ENCODE measurements at regions not wholly inside any gene's neighbourhood (a gene's known extent, or its start where the extent isn't known, plus 50 kb on each side); places are given as distances from the start of the nearest gene placed in this dataset.
A peak's percentile ranks its signal among the peaks of the same experiment; 100 is the strongest.

DNA sequence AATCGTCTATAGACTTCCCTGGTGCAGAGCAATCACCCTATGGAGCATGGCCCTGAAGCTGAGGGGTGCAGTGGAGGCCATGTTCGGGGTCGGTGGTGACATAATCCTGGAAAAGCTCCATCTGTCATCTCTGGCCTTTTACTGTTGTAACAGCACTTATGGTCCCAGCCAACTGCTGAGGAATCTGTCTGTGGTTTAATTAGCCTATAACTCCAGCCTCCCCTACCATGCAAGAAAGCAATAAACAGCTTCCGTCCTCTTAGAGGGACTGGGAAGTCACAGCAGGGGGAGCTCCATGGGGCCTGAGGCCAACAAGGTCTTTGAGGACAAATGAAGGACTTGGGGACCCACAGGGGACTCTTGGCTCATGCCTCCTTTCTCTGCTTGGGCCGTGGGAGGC is 159.1 kb upstream of the NECTIN1 start:
- H3K9me3 ChIP-seq (ENCODE audit: control insufficient read depth in 2 of 2, insufficient read depth in 1 of 2, low read depth in 1 of 2, low read length in 1 of 2) = no peaks in the 10 kb centered on the region
- WGBS, 3 donors = 46 to 66% (median 55%) methylated on average over 5 of the region's 5 CpGs
- no peaks in the 10 kb centered on the region for H3K36me3 ChIP-seq (ENCODE audit: control insufficient read depth in 3 of 3, insufficient read depth in 2 of 3, low read depth in 1 of 3, low read length in 3 of 3)
- DNase-seq = no peak
- no peak overlapping the region for H3K27ac ChIP-seq (ENCODE audit: low read depth in 1 of 3, low read length in 2 of 3)
- no peak overlapping the region for H3K4me3 ChIP-seq (ENCODE audit: low read depth in 1 of 3, low read length in 3 of 3)
- no peak for FAIRE-seq
- no peaks in the 10 kb centered on the region for H3K27me3 ChIP-seq (ENCODE audit: control insufficient read depth in 3 of 3, insufficient read depth in 3 of 3, low read length in 3 of 3)
- H3K4me1 ChIP-seq (ENCODE audit: control insufficient read depth in 3 of 3, insufficient read depth in 2 of 3, low read depth in 1 of 3, low read length in 2 of 3) = no peaks in the 10 kb centered on the region

DNA sequence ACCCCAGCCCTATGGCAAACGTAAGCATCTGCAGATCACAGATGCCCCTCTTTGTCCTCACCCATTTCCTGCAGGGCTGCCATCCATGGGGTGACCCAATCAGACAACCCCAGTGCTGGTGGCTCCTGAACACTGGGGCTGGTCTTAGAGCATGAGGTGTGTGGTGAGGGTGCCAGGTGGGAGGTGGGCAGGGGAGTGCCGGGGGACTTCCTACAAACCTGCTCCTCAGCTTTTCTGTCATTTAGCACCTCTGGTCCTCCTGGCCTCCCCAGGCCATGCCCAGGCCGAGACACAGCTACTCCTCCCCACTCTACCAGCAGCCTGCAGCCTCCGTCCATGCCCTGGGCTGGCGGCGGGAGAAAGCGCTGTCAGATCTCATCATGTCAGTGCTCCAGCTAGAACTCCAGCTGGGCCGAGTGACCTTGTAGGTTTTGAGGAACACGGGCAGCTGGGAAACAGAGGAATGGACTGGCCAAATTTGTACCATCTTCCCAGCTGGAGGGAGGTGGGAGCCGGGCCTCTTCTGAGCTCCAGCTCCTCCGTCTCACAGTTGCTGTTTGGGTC is 157.7 kb upstream of the NECTIN1 start:
- no peaks in the 10 kb centered on the region for H3K36me3 ChIP-seq (ENCODE audit: control insufficient read depth in 3 of 3, insufficient read depth in 2 of 3, low read depth in 1 of 3, low read length in 3 of 3)
- no peaks in the 10 kb centered on the region for H3K4me1 ChIP-seq (ENCODE audit: control insufficient read depth in 3 of 3, insufficient read depth in 2 of 3, low read depth in 1 of 3, low read length in 2 of 3)
- FAIRE-seq = no peak
- no peak overlapping the region for H3K27ac ChIP-seq (ENCODE audit: low read depth in 1 of 3, low read length in 2 of 3)
- no peak for DNase-seq
- WGBS, 3 donors = 84 to 92% (median 89%) methylated on average over 11 of the region's 11 CpGs
- H3K9me3 ChIP-seq (ENCODE audit: control insufficient read depth in 2 of 2, insufficient read depth in 1 of 2, low read depth in 1 of 2, low read length in 1 of 2) = no peaks in the 10 kb centered on the region
- H3K27me3 ChIP-seq (ENCODE audit: control insufficient read depth in 3 of 3, insufficient read depth in 3 of 3, low read length in 3 of 3) = no peaks in the 10 kb centered on the region
- no peak overlapping the region for H3K4me3 ChIP-seq (ENCODE audit: low read depth in 1 of 3, low read length in 3 of 3)

DNA sequence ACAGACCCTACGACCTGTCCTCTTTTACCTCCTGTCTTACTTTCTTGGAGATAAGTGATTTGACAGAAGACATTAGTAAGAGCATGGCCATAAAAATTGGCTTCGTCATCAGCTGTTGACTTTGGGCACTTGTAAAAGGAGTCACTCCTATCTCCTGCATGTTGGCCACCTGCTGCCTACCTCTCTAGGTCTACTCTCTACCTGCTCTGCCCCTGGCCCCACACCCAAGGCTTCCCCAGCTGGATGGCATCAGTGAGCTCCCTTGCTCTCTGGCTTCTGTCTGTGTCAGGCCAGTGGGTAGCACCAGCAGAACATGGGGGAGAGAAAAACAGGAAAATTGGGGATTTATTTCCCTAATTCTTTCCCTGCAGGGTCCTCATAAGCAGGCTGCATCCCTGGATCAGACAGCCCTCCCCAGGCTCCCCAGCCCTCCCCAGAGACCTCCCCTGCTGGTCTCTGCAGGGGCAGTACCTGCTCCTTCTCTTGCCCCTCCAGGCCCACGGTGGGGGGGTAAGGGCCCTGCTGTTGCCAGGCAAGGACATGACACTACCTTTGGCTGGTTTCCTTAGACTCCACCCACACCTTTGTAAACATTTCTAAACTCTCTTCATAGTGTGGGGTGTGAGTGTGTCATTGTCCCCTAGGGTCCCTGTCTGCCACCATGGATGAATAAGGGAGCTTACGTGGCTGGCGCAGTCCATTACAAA is 157.0 kb upstream of the NECTIN1 start:
- H3K4me1 ChIP-seq (ENCODE audit: control insufficient read depth in 3 of 3, insufficient read depth in 2 of 3, low read depth in 1 of 3, low read length in 2 of 3) = no peaks in the 10 kb centered on the region
- FAIRE-seq (no peak), DNase-seq (peak; percentile 44 to 66)
- H3K9me3 ChIP-seq (ENCODE audit: control insufficient read depth in 2 of 2, insufficient read depth in 1 of 2, low read depth in 1 of 2, low read length in 1 of 2) = no peaks in the 10 kb centered on the region
- H3K27me3 ChIP-seq (ENCODE audit: control insufficient read depth in 3 of 3, insufficient read depth in 3 of 3, low read length in 3 of 3) = no peaks in the 10 kb centered on the region
- no peak overlapping the region for H3K4me3 ChIP-seq (ENCODE audit: low read depth in 1 of 3, low read length in 3 of 3)
- H3K36me3 ChIP-seq (ENCODE audit: control insufficient read depth in 3 of 3, insufficient read depth in 2 of 3, low read depth in 1 of 3, low read length in 3 of 3) = no peaks in the 10 kb centered on the region
- 44 to 71% (median 51%) methylated on average over 5 of the region's 5 CpGs for WGBS, 3 donors
- H3K27ac ChIP-seq (ENCODE audit: low read depth in 1 of 3, low read length in 2 of 3) = no peak overlapping the region

DNA sequence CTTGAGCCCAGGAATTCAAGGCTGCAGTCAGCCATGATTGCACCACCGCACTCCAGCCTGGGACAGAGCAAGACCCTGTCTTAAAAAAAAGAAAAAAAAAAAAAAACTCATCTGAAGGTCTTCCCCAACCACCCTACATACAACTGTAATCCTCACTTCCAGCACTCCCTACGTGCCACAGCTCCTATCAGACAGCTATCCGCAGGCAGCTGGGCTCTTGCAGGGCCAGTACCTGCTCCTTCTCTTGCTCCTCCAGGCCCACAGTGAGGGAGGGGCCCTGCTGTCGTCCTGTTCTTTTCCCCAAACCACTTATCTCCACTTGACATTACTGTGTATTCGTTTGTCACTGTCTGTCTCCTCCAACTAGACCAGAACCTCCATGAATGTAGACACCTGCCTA is 156.1 kb upstream of the NECTIN1 start:
- no peaks in the 10 kb centered on the region for H3K27me3 ChIP-seq (ENCODE audit: control insufficient read depth in 3 of 3, insufficient read depth in 3 of 3, low read length in 3 of 3)
- no peaks in the 10 kb centered on the region for H3K36me3 ChIP-seq (ENCODE audit: control insufficient read depth in 3 of 3, insufficient read depth in 2 of 3, low read depth in 1 of 3, low read length in 3 of 3)
- WGBS, 3 donors = 68 to 78% (median 70%) methylated on average over 5 of the region's 5 CpGs
- DNase-seq (no peak), FAIRE-seq (no peak)
- no peaks in the 10 kb centered on the region for H3K9me3 ChIP-seq (ENCODE audit: control insufficient read depth in 2 of 2, insufficient read depth in 1 of 2, low read depth in 1 of 2, low read length in 1 of 2)
- no peak overlapping the region for H3K27ac ChIP-seq (ENCODE audit: low read depth in 1 of 3, low read length in 2 of 3)
- H3K4me3 ChIP-seq (ENCODE audit: low read depth in 1 of 3, low read length in 3 of 3) = no peak overlapping the region
- H3K4me1 ChIP-seq (ENCODE audit: control insufficient read depth in 3 of 3, insufficient read depth in 2 of 3, low read depth in 1 of 3, low read length in 2 of 3) = no peaks in the 10 kb centered on the region

DNA sequence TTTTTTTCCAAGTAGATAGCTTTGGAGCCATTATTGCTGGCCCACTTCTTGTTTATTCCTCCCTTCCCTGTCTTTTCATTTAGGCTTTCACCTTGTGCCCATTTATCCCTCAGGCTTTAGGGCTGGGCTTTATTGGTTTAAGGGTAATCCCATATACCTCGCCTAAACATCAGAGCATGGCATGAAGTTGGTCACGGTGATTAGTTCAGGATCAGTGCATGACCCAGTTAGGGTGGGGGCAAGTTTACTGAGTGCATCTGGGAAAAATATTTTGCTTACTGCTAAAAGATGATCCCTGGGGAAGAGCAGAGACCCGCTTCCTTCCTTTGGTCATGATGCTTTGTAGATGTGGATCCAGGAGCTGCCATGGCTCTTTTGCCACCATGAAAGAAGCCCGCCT is 153.3 kb upstream of the NECTIN1 start:
- Histone ChIP-seq H3K36me3 (ENCODE audit: control insufficient read depth in 3 of 3, insufficient read depth in 2 of 3, low read depth in 1 of 3, low read length in 3 of 3) (no peaks in the 10 kb centered on the region), H3K4me1 (ENCODE audit: control insufficient read depth in 3 of 3, insufficient read depth in 2 of 3, low read depth in 1 of 3, low read length in 2 of 3) (no peaks in the 10 kb centered on the region), H3K4me3 (ENCODE audit: low read depth in 1 of 3, low read length in 3 of 3) (no peak overlapping the region), H3K27me3 (ENCODE audit: control insufficient read depth in 3 of 3, insufficient read depth in 3 of 3, low read length in 3 of 3) (no peaks in the 10 kb centered on the region), H3K27ac (ENCODE audit: low read depth in 1 of 3, low read length in 2 of 3) (no peak overlapping the region), H3K9me3 (ENCODE audit: control insufficient read depth in 2 of 2, insufficient read depth in 1 of 2, low read depth in 1 of 2, low read length in 1 of 2) (no peaks in the 10 kb centered on the region)
- FAIRE-seq = no peak
- WGBS, 3 donors = 90 to 91% (median 90%) methylated on average over 4 of the region's 4 CpGs
- no peak for DNase-seq

DNA sequence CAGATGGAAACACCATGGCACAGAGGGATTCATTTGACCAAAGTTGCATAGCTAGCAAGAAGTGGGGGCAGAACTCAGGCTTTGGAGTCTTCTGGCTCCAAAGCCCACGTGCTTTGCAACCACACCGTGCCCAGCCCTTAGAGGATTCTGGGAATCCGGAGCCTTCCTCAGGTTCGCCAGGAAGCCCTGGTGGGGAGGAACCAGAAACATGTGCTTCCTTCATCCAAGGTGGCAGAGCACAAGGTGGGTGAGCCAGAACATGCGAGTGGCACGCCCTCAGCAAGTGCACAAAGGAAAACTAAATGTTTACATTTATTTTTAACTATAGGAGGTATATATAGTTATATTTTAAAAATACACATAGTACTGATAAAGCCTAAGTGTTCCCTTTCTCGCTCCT is 151.9 kb upstream of the NECTIN1 start:
- no peaks in the 10 kb centered on the region for H3K4me1 ChIP-seq (ENCODE audit: control insufficient read depth in 3 of 3, insufficient read depth in 2 of 3, low read depth in 1 of 3, low read length in 2 of 3)
- H3K4me3 ChIP-seq (ENCODE audit: low read depth in 1 of 3, low read length in 3 of 3) = no peak overlapping the region
- H3K27ac ChIP-seq (ENCODE audit: low read depth in 1 of 3, low read length in 2 of 3) = no peak overlapping the region
- DNase-seq (no peak), FAIRE-seq (no peak)
- 65 to 75% (median 73%) methylated on average over 7 of the region's 7 CpGs for WGBS, 3 donors
- no peaks in the 10 kb centered on the region for H3K27me3 ChIP-seq (ENCODE audit: control insufficient read depth in 3 of 3, insufficient read depth in 3 of 3, low read length in 3 of 3)
- H3K9me3 ChIP-seq (ENCODE audit: control insufficient read depth in 2 of 2, insufficient read depth in 1 of 2, low read depth in 1 of 2, low read length in 1 of 2) = no peaks in the 10 kb centered on the region
- no peaks in the 10 kb centered on the region for H3K36me3 ChIP-seq (ENCODE audit: control insufficient read depth in 3 of 3, insufficient read depth in 2 of 3, low read depth in 1 of 3, low read length in 3 of 3)

DNA sequence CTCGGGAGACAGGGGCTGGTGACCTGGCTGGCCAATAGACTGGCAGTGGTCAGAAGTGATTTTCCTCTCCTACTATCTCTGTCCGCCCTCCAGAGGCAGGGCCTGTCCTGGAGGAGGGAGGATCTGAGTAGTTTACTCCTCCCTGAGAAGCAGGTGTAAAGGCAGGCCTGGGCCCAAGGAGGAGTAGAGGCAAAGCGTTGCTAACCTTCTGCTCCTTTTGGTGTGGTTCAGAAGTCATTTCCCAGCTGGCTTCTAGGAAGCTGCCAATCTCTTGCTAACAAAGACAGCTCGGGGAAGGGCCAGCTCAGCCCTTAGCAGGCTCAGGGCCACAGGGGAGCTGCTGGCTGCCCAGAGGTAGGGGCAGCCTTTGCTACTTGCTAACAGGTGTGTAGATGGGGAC is 151.1 kb upstream of the NECTIN1 start:
- Histone ChIP-seq H3K9me3 (ENCODE audit: control insufficient read depth in 2 of 2, insufficient read depth in 1 of 2, low read depth in 1 of 2, low read length in 1 of 2) (no peaks in the 10 kb centered on the region), H3K4me1 (ENCODE audit: control insufficient read depth in 3 of 3, insufficient read depth in 2 of 3, low read depth in 1 of 3, low read length in 2 of 3) (no peaks in the 10 kb centered on the region), H3K27ac (ENCODE audit: low read depth in 1 of 3, low read length in 2 of 3) (no peak overlapping the region), H3K27me3 (ENCODE audit: control insufficient read depth in 3 of 3, insufficient read depth in 3 of 3, low read length in 3 of 3) (no peaks in the 10 kb centered on the region), H3K36me3 (ENCODE audit: control insufficient read depth in 3 of 3, insufficient read depth in 2 of 3, low read depth in 1 of 3, low read length in 3 of 3) (no peaks in the 10 kb centered on the region), H3K4me3 (ENCODE audit: low read depth in 1 of 3, low read length in 3 of 3) (no peak overlapping the region)
- DNase-seq = peak; percentile 11 to 42
- FAIRE-seq = no peak
- WGBS, 3 donors = 28 to 51% (median 39%) methylated on average over 4 of the region's 4 CpGs

DNA sequence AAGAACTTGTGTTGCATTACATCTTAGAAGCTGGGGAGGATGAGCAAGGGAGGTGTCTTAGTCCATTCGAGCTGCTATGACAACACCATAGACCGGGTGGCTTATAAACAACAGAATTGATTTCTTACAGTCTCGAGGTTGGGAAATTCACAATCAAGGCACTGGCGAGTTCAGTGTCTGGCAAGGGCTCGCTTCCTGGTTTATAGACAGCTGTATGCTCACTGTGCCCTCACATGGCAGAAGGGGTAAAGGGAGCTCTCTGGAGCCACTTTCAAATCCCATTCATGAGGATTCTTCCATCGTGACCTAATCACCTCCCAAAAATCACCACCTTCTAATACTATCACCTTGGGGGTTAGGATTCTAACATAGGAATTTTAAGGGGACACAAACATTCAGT is 150.0 kb upstream of the NECTIN1 start:
- H3K4me3 ChIP-seq (ENCODE audit: low read depth in 1 of 3, low read length in 3 of 3) = no peak overlapping the region
- H3K36me3 ChIP-seq (ENCODE audit: control insufficient read depth in 3 of 3, insufficient read depth in 2 of 3, low read depth in 1 of 3, low read length in 3 of 3) = no peaks in the 10 kb centered on the region
- H3K9me3 ChIP-seq (ENCODE audit: control insufficient read depth in 2 of 2, insufficient read depth in 1 of 2, low read depth in 1 of 2, low read length in 1 of 2) = no peaks in the 10 kb centered on the region
- WGBS, 3 donors = 14 to 54% (median 42%) methylated on average over 6 of the region's 6 CpGs
- H3K4me1 ChIP-seq (ENCODE audit: control insufficient read depth in 3 of 3, insufficient read depth in 2 of 3, low read depth in 1 of 3, low read length in 2 of 3) = no peaks in the 10 kb centered on the region
- no peak overlapping the region for H3K27ac ChIP-seq (ENCODE audit: low read depth in 1 of 3, low read length in 2 of 3)
- no peaks in the 10 kb centered on the region for H3K27me3 ChIP-seq (ENCODE audit: control insufficient read depth in 3 of 3, insufficient read depth in 3 of 3, low read length in 3 of 3)
- DNase-seq (peak in 1 of 2 donors; percentile 57), FAIRE-seq (no peak)

DNA sequence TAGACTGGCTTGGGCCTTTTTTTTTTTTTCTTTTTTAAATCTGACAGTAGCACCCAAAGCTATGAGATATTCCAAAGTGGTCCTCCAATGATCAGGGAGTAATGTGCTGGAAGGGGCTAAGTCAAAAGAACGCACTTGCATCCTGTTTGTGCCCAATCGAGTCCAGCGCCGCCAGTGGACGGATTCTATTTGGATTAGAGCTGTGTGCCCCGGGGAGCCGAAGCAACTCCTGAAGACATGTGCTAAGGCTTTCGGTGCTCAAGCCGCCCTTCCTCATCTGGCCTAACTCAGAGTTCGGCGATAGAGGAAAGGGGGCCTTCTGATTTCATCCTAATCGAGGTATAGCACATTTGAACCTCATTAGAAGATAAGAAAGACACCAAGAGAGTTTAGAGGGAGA is 147.8 kb upstream of the NECTIN1 start:
- no peaks in the 10 kb centered on the region for H3K4me1 ChIP-seq (ENCODE audit: control insufficient read depth in 3 of 3, insufficient read depth in 2 of 3, low read depth in 1 of 3, low read length in 2 of 3)
- DNase-seq (no peak), FAIRE-seq (no peak)
- 88 to 92% (median 89%) methylated on average over 12 of the region's 12 CpGs for WGBS, 3 donors
- H3K4me3 ChIP-seq (ENCODE audit: low read depth in 1 of 3, low read length in 3 of 3) = no peak overlapping the region
- H3K27me3 ChIP-seq (ENCODE audit: control insufficient read depth in 3 of 3, insufficient read depth in 3 of 3, low read length in 3 of 3) = no peaks in the 10 kb centered on the region
- H3K9me3 ChIP-seq (ENCODE audit: control insufficient read depth in 2 of 2, insufficient read depth in 1 of 2, low read depth in 1 of 2, low read length in 1 of 2) = no peaks in the 10 kb centered on the region
- H3K27ac ChIP-seq (ENCODE audit: low read depth in 1 of 3, low read length in 2 of 3) = no peak overlapping the region
- no peaks in the 10 kb centered on the region for H3K36me3 ChIP-seq (ENCODE audit: control insufficient read depth in 3 of 3, insufficient read depth in 2 of 3, low read depth in 1 of 3, low read length in 3 of 3)
